ENCODE measurements at regions not wholly inside any gene's neighbourhood (a gene's known extent, or its start where the extent isn't known, plus 50 kb on each side); places are given as distances from the start of the nearest gene placed in this dataset.

DNA sequence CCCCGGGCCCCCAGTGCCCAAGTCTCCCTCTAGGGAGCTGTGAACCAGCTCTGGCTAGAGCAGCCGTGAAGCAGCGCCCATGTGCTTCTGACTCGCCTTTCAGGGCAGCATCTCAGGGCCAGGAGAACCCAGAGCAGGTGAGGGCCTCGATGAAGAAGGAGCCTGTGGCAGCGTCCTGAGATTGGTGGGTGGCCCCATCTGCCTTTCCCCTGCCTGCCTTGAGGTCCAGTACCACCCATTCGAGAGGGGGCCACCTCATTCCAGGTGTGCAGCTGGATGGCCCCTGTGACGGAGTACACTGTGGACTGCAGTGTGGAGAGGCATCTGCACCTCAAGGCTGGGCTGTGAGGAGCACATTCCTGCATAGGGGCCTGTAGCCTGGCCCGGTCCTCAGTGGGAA is 167.3 kb upstream of the ZNF267 start:
- no peak for DNase-seq
- no peak overlapping the region for H3K4me2 ChIP-seq (ENCODE audit: low read depth, low read length)
- no peaks in the 10 kb centered on the region for H3K9me3 ChIP-seq (replicated peaks; ENCODE audit: insufficient read depth, low read length)
- H2AFZ ChIP-seq (ENCODE audit: low read length), result no peak overlapping the region
- no peak overlapping the region for H3K27ac ChIP-seq (ENCODE audit: low read length)
- no peaks in the 10 kb centered on the region for H3K4me1 ChIP-seq (ENCODE audit: low read length)
- H3K79me2 ChIP-seq (ENCODE audit: low read length), result no peaks in the 10 kb centered on the region
- H3F3A ChIP-seq (ENCODE audit: insufficient read depth, low read length), result no peaks in the 10 kb centered on the region
- H3K9me2 ChIP-seq (replicated peaks; ENCODE audit: insufficient read depth, low read length), result no peaks in the 10 kb centered on the region
- no peaks in the 10 kb centered on the region for H3K27me3 ChIP-seq (replicated peaks; ENCODE audit: insufficient read depth, low read length)
- H3K4me3 ChIP-seq (ENCODE audit: low read length), result no peak overlapping the region
- no peaks in the 10 kb centered on the region for H3K36me3 ChIP-seq (replicated peaks; ENCODE audit: insufficient read depth, low read length)
- H4K20me1 ChIP-seq (ENCODE audit: insufficient read depth, low read length), result no peaks in the 10 kb centered on the region
- no peak for TF ChIP-seq EZH2 (optimal IDR thresholded peaks at IDR 0.05; ENCODE audit: low read depth, low read length)
- TF ChIP-seq, protein P1, sequence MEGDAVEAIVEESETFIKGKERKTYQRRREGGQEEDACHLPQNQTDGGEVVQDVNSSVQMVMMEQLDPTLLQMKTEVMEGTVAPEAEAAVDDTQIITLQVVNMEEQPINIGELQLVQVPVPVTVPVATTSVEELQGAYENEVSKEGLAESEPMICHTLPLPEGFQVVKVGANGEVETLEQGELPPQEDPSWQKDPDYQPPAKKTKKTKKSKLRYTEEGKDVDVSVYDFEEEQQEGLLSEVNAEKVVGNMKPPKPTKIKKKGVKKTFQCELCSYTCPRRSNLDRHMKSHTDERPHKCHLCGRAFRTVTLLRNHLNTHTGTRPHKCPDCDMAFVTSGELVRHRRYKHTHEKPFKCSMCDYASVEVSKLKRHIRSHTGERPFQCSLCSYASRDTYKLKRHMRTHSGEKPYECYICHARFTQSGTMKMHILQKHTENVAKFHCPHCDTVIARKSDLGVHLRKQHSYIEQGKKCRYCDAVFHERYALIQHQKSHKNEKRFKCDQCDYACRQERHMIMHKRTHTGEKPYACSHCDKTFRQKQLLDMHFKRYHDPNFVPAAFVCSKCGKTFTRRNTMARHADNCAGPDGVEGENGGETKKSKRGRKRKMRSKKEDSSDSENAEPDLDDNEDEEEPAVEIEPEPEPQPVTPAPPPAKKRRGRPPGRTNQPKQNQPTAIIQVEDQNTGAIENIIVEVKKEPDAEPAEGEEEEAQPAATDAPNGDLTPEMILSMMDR (IDR thresholded peaks at IDR 0.05; ENCODE audit: low read length), result no peak
- no peak for TF ChIP-seq EZH2phosphoT487 (IDR thresholded peaks at IDR 0.05; ENCODE audit: low read length)
- no peak overlapping the region for H3K9ac ChIP-seq (ENCODE audit: low read length)

DNA sequence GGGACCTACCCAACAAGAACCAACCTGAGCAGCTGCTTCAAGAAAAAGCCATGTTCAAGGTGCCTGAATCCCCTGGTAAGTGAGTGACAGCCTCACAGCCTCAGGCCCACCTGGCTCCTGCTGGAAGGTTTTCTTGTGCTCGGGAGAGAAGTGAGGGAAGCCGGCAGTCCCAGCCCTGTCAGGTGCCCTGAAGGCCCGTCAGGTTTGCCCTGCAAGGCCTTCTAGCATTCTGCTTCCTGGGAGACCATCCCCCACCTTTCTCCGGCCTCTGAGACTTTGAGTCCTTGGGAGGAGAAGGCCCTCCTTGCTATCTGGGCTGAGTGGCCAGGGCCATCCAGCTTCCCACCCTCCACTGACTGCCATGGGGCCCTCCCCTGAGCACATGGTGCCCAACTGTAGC is 166.7 kb upstream of the ZNF267 start:
- Histone ChIP-seq H2AFZ (ENCODE audit: low read length) (no peak overlapping the region), H3K79me2 (ENCODE audit: low read length) (no peaks in the 10 kb centered on the region), H4K20me1 (ENCODE audit: insufficient read depth, low read length) (no peaks in the 10 kb centered on the region), H3K36me3 (replicated peaks; ENCODE audit: insufficient read depth, low read length) (no peaks in the 10 kb centered on the region), H3K4me1 (ENCODE audit: low read length) (no peaks in the 10 kb centered on the region), H3K27ac (ENCODE audit: low read length) (no peak overlapping the region), H3K9ac (ENCODE audit: low read length) (no peak overlapping the region), H3F3A (ENCODE audit: insufficient read depth, low read length) (no peaks in the 10 kb centered on the region), H3K9me3 (replicated peaks; ENCODE audit: insufficient read depth, low read length) (no peaks in the 10 kb centered on the region), H3K4me2 (ENCODE audit: low read depth, low read length) (no peak overlapping the region), H3K4me3 (ENCODE audit: low read length) (no peak overlapping the region), H3K27me3 (replicated peaks; ENCODE audit: insufficient read depth, low read length) (no peaks in the 10 kb centered on the region), H3K9me2 (replicated peaks; ENCODE audit: insufficient read depth, low read length) (no peaks in the 10 kb centered on the region)
- no peak for TF ChIP-seq EZH2 (optimal IDR thresholded peaks at IDR 0.05; ENCODE audit: low read depth, low read length)
- TF ChIP-seq EZH2phosphoT487 (IDR thresholded peaks at IDR 0.05; ENCODE audit: low read length), result no peak
- TF ChIP-seq, protein P1 (IDR thresholded peaks at IDR 0.05; ENCODE audit: low read length), result no peak
- DNase-seq, result no peak

DNA sequence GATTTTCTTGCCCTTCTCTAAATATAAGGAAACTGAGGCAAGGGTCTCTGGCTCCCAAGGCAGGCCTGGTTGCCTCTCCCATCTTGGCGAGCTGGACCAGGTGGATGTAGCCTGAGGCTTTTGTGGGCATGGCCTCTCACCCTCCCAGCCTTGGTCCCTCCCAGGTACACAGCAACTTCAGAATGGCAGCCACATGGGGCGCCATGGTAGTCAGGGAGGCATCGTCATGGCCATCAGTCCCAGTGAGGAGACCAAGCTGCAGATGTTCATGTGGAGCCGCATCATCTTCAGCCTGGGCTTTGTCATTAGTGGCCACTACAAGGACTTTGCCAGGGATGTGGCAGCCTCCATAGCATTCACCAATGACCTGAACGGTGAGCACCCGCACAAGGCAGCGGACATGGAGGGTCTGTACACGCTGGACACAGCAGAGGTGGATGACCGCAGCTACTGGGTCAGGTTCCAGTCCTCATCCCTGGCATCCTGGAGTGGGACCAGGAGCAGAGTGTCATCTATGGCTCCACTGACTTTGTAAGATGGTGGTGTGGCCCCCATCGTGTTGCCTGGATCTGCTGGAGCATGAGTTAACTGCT is 165.8 kb upstream of the ZNF267 start:
- Histone ChIP-seq H3F3A (ENCODE audit: insufficient read depth, low read length) (no peaks in the 10 kb centered on the region), H3K27ac (ENCODE audit: low read length) (no peak overlapping the region), H3K79me2 (ENCODE audit: low read length) (no peaks in the 10 kb centered on the region), H3K9me2 (replicated peaks; ENCODE audit: insufficient read depth, low read length) (no peaks in the 10 kb centered on the region), H3K27me3 (replicated peaks; ENCODE audit: insufficient read depth, low read length) (no peaks in the 10 kb centered on the region), H2AFZ (ENCODE audit: low read length) (no peak overlapping the region), H3K9me3 (replicated peaks; ENCODE audit: insufficient read depth, low read length) (no peaks in the 10 kb centered on the region), H3K9ac (ENCODE audit: low read length) (no peak overlapping the region), H3K36me3 (replicated peaks; ENCODE audit: insufficient read depth, low read length) (no peaks in the 10 kb centered on the region), H3K4me3 (ENCODE audit: low read length) (no peak overlapping the region), H4K20me1 (ENCODE audit: insufficient read depth, low read length) (no peaks in the 10 kb centered on the region), H3K4me1 (ENCODE audit: low read length) (no peaks in the 10 kb centered on the region), H3K4me2 (ENCODE audit: low read depth, low read length) (no peak overlapping the region)
- TF ChIP-seq EZH2phosphoT487 (IDR thresholded peaks at IDR 0.05; ENCODE audit: low read length), result no peak
- TF ChIP-seq, protein P1 (IDR thresholded peaks at IDR 0.05; ENCODE audit: low read length), result no peak
- TF ChIP-seq EZH2 (optimal IDR thresholded peaks at IDR 0.05; ENCODE audit: low read depth, low read length), result no peak
- no peak for DNase-seq
